PC-9 (cell line): ENCODE measurements at regions not wholly inside any gene's neighbourhood (a gene's known extent, or its start where the extent isn't known, plus 50 kb on each side); places are given as distances from the start of the nearest gene placed in this dataset.

ENCODE experiments used
- BruUV-seq: library from RNA; stranded (reverse); fragments of 400-500 nt; replicated peaks from 2 replicates; lab custom pipeline; 2021; lab: Mats Ljungman, UMichigan
- CTCF ChIA-PET: fragments of 300-600 bp; sonication (Branson Sonifier 250); formaldehyde crosslinking; loops from one replicate; lab custom pipeline; 2022; ENCODE audit warnings: antibody characterized with exemption; lab: Charles Lee
- POLR2A ChIA-PET: fragments of 300-600 bp; sonication (Branson Sonifier 250); formaldehyde crosslinking; loops from one replicate; lab custom pipeline; 2022; ENCODE audit warnings: antibody characterized with exemption; ENCODE audit not compliant: unreplicated experiment; lab: Charles Lee
- DNase-seq, 2 experiments: peaks; one replicate each; pipeline versions ENCODE4 v3.0.0 to v3.0.0-alpha.2; 2015 to 2022; ENCODE audit warnings: mixed read lengths in 1 of 2
- H2AFZ ChIP-seq: fragments of 200-600 bp; sonication (generic); 2 replicates; pipeline ENCODE4 v1.8.1; 2017; ENCODE audit warnings: antibody characterized with exemption
- H3F3A ChIP-seq: fragments of 200-600 bp; sonication (generic); 2 replicates; pipeline ENCODE4 v1.8.1; 2017; ENCODE audit warnings: antibody characterized with exemption, mild to moderate bottlenecking, low read depth; ENCODE audit not compliant: insufficient read depth
- H3K27ac ChIP-seq: fragments of 200-600 bp; sonication (generic); 2 replicates; pipeline ENCODE4 v1.6.1; 2016; ENCODE audit warnings: mixed run types
- H3K27me3 ChIP-seq: fragments of 200-600 bp; sonication (generic); 2 replicates; pipeline ENCODE4 v1.6.1; 2016; ENCODE audit warnings: low read depth, mixed run types; ENCODE audit not compliant: insufficient read depth
- H3K36me3 ChIP-seq: fragments of 200-600 bp; sonication (generic); 2 replicates; pipeline ENCODE4 v1.6.1; 2016; ENCODE audit warnings: low read depth, mixed run types
- H3K4me1 ChIP-seq: fragments of 200-600 bp; sonication (generic); replicated peaks from 2 replicates; pipeline ENCODE4 v1.6.1; 2016; ENCODE audit warnings: mixed run types; ENCODE audit not compliant: insufficient read depth
- H3K4me2 ChIP-seq: fragments of 200-600 bp; sonication (generic); 2 replicates; pipeline ENCODE4 v1.6.1; 2017; ENCODE audit warnings: mixed run types
- H3K4me3 ChIP-seq: fragments of 200-600 bp; sonication (generic); 2 replicates; pipeline ENCODE4 v1.6.1; 2016; ENCODE audit warnings: mixed run types
- H3K79me2 ChIP-seq: fragments of 200-600 bp; sonication (generic); 2 replicates; pipeline ENCODE4 v1.6.1; 2017; ENCODE audit warnings: low read depth, mixed run types
- H3K9me2 ChIP-seq: fragments of 200-600 bp; sonication (generic); 2 replicates; pipeline ENCODE4 v1.8.1; 2017; ENCODE audit warnings: mild to moderate bottlenecking; ENCODE audit not compliant: insufficient read depth
- H3K9me3 ChIP-seq: fragments of 200-600 bp; sonication (generic); 2 replicates; pipeline ENCODE4 v1.8.1; 2016; ENCODE audit warnings: low read depth; ENCODE audit not compliant: insufficient read depth
- H4K20me1 ChIP-seq: fragments of 200-600 bp; sonication (generic); 2 replicates; pipeline ENCODE4 v1.8.1; 2017; ENCODE audit not compliant: insufficient read depth
- CTCF ChIP-seq: fragments of 200-600 bp; sonication (generic); conservative IDR thresholded peaks from 2 replicates; pipeline ENCODE4 v1.6.1; 2017; ENCODE audit warnings: mixed run types, antibody characterized with exemption, mild to moderate bottlenecking, moderate library complexity
- EZH2 ChIP-seq: fragments of 200-600 bp; sonication (generic); IDR thresholded peaks from 2 replicates; pipeline ENCODE4 v1.8.0; 2017; ENCODE audit warnings: antibody characterized with exemption, low read depth
- intact Hi-C: fragments of 100-400 bp; cut with micrococcal nuclease; formaldehyde crosslinking; loops from one replicate; pipeline ENCODE4 v1.10.0; 2022; ENCODE audit not compliant: unreplicated experiment

GRCh38 chr10:123526356-123527064, 139.6 kb upstream of the GPR26 start:
- Histone ChIP-seq H3K27ac (no peak overlapping the region), H4K20me1 (no peaks in the 10 kb centered on the region), H2AFZ (no peak overlapping the region), H3K4me2 (no peak overlapping the region), H3K4me1 (no peaks in the 10 kb centered on the region), H3K27me3 (peaks cover 19% of the 10 kb centered on the region), H3K4me3 (no peak overlapping the region), H3F3A (no peaks in the 10 kb centered on the region), H3K79me2 (no peaks in the 10 kb centered on the region), H3K36me3 (no peaks in the 10 kb centered on the region), H3K9me3 (no peaks in the 10 kb centered on the region), H3K9me2 (no peaks in the 10 kb centered on the region)
- BruUV-seq, result no TSS peak
- ChIA-PET POLR2A (no interaction called here), CTCF (no interaction called here)
- TF ChIP-seq CTCF (no peak), EZH2 (no peak)
- DNase-seq, result no peak
- intact Hi-C loops, result no loop called here

DNA sequence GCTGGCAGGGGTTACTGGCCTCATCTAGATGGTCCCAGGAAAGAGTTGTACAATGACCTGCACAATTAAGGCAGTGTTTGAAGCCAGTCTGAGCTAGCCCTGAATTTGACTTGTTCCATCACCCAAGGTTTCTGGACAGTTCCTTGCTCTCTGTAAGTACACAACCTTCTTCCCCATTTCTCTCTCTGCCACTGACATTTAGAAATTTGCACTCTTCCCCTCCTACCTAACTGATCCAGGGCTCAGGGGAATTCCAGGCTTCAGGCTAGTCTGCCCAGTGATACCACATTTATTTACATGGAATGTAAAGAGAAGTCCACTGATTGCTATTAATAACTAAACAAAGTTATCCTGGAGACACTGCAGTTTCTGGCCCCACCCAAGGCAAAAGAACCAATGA, 139.0 kb upstream of the GPR26 start:
- ChIA-PET CTCF (no interaction called here), POLR2A (no interaction called here)
- Histone ChIP-seq H3K9me3 (no peaks in the 10 kb centered on the region), H3F3A (no peaks in the 10 kb centered on the region), H3K36me3 (no peaks in the 10 kb centered on the region), H3K4me3 (no peak overlapping the region), H3K4me2 (no peak overlapping the region), H4K20me1 (no peaks in the 10 kb centered on the region), H3K4me1 (no peaks in the 10 kb centered on the region), H3K27me3 (peaks cover 21% of the 10 kb centered on the region), H3K79me2 (no peaks in the 10 kb centered on the region), H3K27ac (no peak overlapping the region), H3K9me2 (no peaks in the 10 kb centered on the region), H2AFZ (no peak overlapping the region)
- intact Hi-C loops, result no loop called here
- TF ChIP-seq CTCF (no peak), EZH2 (no peak)
- DNase-seq, result no peak
- BruUV-seq, result no TSS peak

GRCh38 chr10:123529146-123529760, 136.9 kb upstream of the GPR26 start:
- POLR2A ChIA-PET, result no interaction called here
- H3K4me2 ChIP-seq, result no peak overlapping the region
- no peak for TF ChIP-seq CTCF
- TF ChIP-seq EZH2, result no peak
- H3K27me3 ChIP-seq, result peaks cover 22% of the 10 kb centered on the region
- DNase-seq, result no peak
- no peak overlapping the region for H3K27ac ChIP-seq
- H2AFZ ChIP-seq, result no peak overlapping the region
- H3K4me3 ChIP-seq, result no peak overlapping the region
- H3K9me2 ChIP-seq, result no peaks in the 10 kb centered on the region
- H3K36me3 ChIP-seq, result no peaks in the 10 kb centered on the region
- H4K20me1 ChIP-seq, result no peaks in the 10 kb centered on the region
- intact Hi-C loops, result no loop called here
- H3K4me1 ChIP-seq, result no peaks in the 10 kb centered on the region
- CTCF ChIA-PET, result no interaction called here
- H3F3A ChIP-seq, result no peaks in the 10 kb centered on the region
- no peaks in the 10 kb centered on the region for H3K79me2 ChIP-seq
- H3K9me3 ChIP-seq, result no peaks in the 10 kb centered on the region
- no TSS peak for BruUV-seq
